NB4 (cell line): ENCODE measurements at regions not wholly inside any gene's neighbourhood (a gene's known extent, or its start where the extent isn't known, plus 50 kb on each side); places are given as distances from the start of the nearest gene placed in this dataset.

Source experiments
- DNase-seq: peaks from one replicate; pipeline ENCODE4 v3.0.0; 2010; ENCODE audit warnings: low read depth
- H3K4me3 ChIP-seq: one replicate; pipeline ENCODE4 v1.5.1; 2011; ENCODE audit warnings: mild to moderate bottlenecking, low read depth, low read length, moderate library complexity
- CTCF ChIP-seq: IDR thresholded peaks from one replicate; pipeline ENCODE4 v1.5.1; 2012; ENCODE audit warnings: low read depth, low read length
- MAX ChIP-seq: IDR thresholded peaks from 2 replicates; pipeline ENCODE4 v1.6.1; 2011; ENCODE audit warnings: low read depth, low read length
- MYC ChIP-seq: IDR thresholded peaks from 2 replicates; pipeline ENCODE4 v1.6.1; 2011; ENCODE audit warnings: low read depth, low read length
- POLR2A ChIP-seq: IDR thresholded peaks from 2 replicates; pipeline ENCODE4 v1.6.1; 2011; ENCODE audit warnings: mild to moderate bottlenecking; ENCODE audit not compliant: insufficient read length; ENCODE audit errors: extremely low read depth

- no peak overlapping the region for H3K4me3 ChIP-seq
- TF ChIP-seq MAX: no peak
- TF ChIP-seq CTCF: no peak
- TF ChIP-seq MYC: no peak
- TF ChIP-seq POLR2A: no peak
- no peak for DNase-seq
Measured at GRCh38 chr7:45235905-45236304, 78.3 kb downstream of the RAMP3 start.

DNA sequence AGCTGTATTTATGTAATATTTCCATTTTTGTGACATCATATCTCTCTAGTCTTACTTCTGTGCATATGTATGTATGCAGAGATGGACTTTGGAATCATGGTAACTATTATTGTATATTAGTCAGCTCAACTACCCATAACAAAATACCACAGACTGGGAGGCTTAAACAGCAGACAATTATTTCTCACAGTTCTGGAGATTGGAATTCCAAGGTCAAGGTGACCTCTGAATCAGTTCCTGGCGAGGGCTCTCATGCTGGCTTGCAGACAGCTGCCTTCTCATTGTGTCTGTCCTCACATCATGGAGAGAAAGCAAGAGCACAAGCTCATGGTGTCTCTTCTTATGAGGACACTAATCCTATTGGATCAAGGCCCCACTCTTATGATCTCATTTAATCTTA, 79.1 kb downstream of the RAMP3 start:
- no peak for TF ChIP-seq MYC
- no peak for TF ChIP-seq MAX
- TF ChIP-seq POLR2A: no peak
- H3K4me3 ChIP-seq: no peak overlapping the region
- DNase-seq: no peak

GRCh38 chr7:45237788-45238461, 80.3 kb downstream of the RAMP3 start:
- DNase-seq: no peak
- TF ChIP-seq MYC: no peak
- no peak for TF ChIP-seq MAX
- no peak for TF ChIP-seq POLR2A
- no peak for TF ChIP-seq CTCF
- H3K4me3 ChIP-seq: no peak overlapping the region

DNA sequence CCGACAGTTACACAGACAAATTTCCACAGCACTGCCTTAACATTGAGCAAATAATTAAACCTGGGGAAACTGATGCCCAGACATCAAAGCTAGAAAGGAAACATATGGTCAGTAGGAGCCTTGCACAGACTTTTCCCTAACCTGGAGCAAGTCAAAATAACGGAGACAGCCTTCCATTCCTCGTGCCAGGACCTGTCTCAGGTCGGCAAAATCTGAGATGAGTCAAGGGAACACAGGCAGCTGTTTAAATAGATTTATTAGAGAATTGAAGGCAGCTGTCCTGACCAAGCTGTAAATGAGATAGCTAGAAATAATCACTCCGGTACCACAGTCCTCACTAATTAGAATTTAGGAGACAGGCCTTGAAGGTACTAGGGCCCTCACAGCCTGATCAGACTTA, 81.2 kb downstream of the RAMP3 start:
- TF ChIP-seq CTCF: no peak
- TF ChIP-seq POLR2A: no peak
- no peak for TF ChIP-seq MYC
- TF ChIP-seq MAX: no peak
- no peak for DNase-seq
- no peak overlapping the region for H3K4me3 ChIP-seq

DNA sequence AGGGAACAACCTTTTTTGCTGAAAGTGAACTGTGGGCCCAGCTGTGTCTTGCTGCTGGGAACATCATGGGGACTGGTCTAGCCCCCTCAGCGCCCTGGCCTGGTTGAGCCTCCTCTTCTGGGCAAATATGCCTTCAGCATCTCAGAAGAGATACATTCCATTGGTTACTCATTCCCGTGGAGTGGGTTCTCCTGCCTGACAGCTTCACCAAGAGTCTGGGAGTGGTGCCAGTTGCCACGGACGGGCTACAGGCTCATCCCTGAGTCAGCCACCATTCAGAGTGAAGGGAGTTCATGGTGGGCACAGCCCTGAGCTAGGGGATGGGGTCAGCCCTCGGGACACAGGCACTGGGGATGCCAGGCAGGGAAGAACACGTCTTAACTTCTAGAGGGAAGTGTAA, 81.9 kb downstream of the RAMP3 start:
- no peak for TF ChIP-seq POLR2A
- no peak for TF ChIP-seq MYC
- no peak for TF ChIP-seq CTCF
- no peak for TF ChIP-seq MAX
- no peak overlapping the region for H3K4me3 ChIP-seq
- no peak for DNase-seq

DNA sequence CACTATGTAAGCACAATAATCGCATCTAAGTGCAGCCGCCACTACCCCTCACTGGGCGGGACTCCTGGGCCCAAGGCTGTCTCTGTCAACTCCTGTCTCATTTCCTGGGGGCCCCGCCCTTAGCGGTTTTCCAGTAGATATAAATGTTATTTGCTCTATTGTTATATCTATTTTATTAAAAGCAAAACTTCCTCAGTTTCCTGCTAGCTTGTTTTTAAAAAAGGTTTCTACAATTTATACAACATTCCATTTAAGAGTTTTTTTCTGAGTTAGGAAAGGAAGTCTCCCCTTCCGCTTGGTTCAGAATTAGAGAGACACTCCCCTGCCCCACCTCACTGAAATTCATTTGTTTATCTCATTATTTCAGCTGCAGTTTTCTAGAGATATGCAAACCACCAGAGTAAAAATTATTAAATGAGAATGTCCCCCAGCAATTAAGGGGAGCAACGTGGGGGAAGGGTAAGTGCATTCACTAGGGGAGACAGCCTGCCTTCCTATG, 82.7 kb downstream of the RAMP3 start:
- no peak for DNase-seq
- TF ChIP-seq CTCF (no peak), MYC (no peak), MAX (no peak), POLR2A (no peak)
- no peak overlapping the region for H3K4me3 ChIP-seq
